GM12891 (cell line): ENCODE measurements at regions not wholly inside any gene's neighbourhood (a gene's known extent, or its start where the extent isn't known, plus 50 kb on each side); places are given as distances from the start of the nearest gene placed in this dataset.

Source experiments
- PAX5 ChIP-seq: IDR thresholded peaks from 2 replicates; pipeline ENCODE4 v1.6.1; 2011; ENCODE audit warnings: low read length, moderate library complexity, mild to moderate bottlenecking; ENCODE audit not compliant: insufficient read depth, severe bottlenecking
- POLR2A ChIP-seq: IDR thresholded peaks from 2 replicates; pipeline ENCODE4 v1.6.1; 2011; ENCODE audit warnings: low read depth, low read length, control low read depth
- POLR2AphosphoS5 ChIP-seq: IDR thresholded peaks from 2 replicates; pipeline ENCODE4 v1.6.1; 2011; ENCODE audit warnings: low read depth, low read length, control low read depth
- SPI1 ChIP-seq: IDR thresholded peaks from 2 replicates; pipeline ENCODE4 v1.6.1; 2011; ENCODE audit warnings: low read depth, low read length, control low read depth
- TAF1 ChIP-seq: IDR thresholded peaks from 2 replicates; pipeline ENCODE4 v1.6.1; 2011; ENCODE audit warnings: low read depth, low read length, control low read depth

DNA sequence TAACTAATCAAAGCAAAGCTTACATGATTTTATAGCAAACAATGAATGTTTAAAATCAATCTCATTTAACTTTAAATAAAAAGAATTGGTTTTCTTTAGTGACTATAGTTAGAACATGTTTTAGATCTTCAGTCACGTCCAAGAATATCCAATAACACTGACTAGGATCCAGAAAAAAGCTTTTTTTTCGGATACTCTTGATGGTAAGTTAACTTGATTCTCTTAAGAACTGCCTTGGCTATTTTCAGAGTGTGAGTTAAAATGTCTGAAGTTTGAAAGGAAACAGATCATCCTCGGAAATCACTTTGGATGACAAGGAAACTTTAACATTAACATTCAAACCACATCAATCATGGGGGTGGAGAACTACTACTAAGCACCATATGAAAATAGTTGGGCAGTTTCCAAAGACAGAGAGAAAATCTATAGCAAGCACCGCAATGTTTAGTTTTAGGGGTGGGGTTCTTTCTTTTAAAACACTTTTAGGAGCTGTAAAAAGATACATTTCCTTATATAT lies 83.7 kb upstream of the SLC27A6 start:
- TF ChIP-seq POLR2A (no peak), POLR2AphosphoS5 (no peak), SPI1 (no peak), TAF1 (no peak), PAX5 (no peak)
